ENCODE measurements at regions not wholly inside any gene's neighbourhood (a gene's known extent, or its start where the extent isn't known, plus 50 kb on each side); places are given as distances from the start of the nearest gene placed in this dataset.
"Not testable (repeated sequence)": the region's sequence is repeated elsewhere in the genome, so short reads cannot be mapped to it uniquely, and the experiment has no call there.

GRCh38 chr4:164319688-164320087, 434.2 kb upstream of the SMIM31 start:
- DNase-seq (ENCODE audit: low spot score) = no peak

- no peak for DNase-seq (ENCODE audit: low spot score)
Observed at GRCh38 chr4:164320847-164321246, 433.1 kb upstream of the SMIM31 start.

- no peak for DNase-seq (ENCODE audit: low spot score)
Observed at GRCh38 chr4:164326056-164326455, 427.9 kb upstream of the SMIM31 start.

- no peak for DNase-seq (ENCODE audit: low spot score)
Observed at GRCh38 chr4:164337219-164337944, 416.5 kb upstream of the SMIM31 start.

- DNase-seq (ENCODE audit: low spot score) = no peak
Observed at GRCh38 chr4:164343472-164343976, 410.4 kb upstream of the SMIM31 start.

GRCh38 chr4:164345756-164346155, 408.2 kb upstream of the SMIM31 start:
- no peak for DNase-seq (ENCODE audit: low spot score)

- DNase-seq (ENCODE audit: low spot score) = no peak
Observed at GRCh38 chr4:164350061-164350460, 403.9 kb upstream of the SMIM31 start.

GRCh38 chr4:164350716-164351115, 403.2 kb upstream of the SMIM31 start:
- not testable (repeated sequence) for DNase-seq (ENCODE audit: low spot score)

- no peak for DNase-seq (ENCODE audit: low spot score)
Observed at GRCh38 chr4:164357957-164358356, 396.0 kb upstream of the SMIM31 start.

- no peak for DNase-seq (ENCODE audit: low spot score)
Observed at GRCh38 chr4:164358400-164358799, 395.5 kb upstream of the SMIM31 start.

- DNase-seq (ENCODE audit: low spot score) = no peak
Observed at GRCh38 chr4:164359881-164360280, 394.1 kb upstream of the SMIM31 start.

GRCh38 chr4:164368894-164369293, 385.0 kb upstream of the SMIM31 start:
- DNase-seq (ENCODE audit: low spot score) = no peak

GRCh38 chr4:164373021-164373420, 380.9 kb upstream of the SMIM31 start:
- no peak for DNase-seq (ENCODE audit: low spot score)

GRCh38 chr4:164377277-164377676, 376.7 kb upstream of the SMIM31 start:
- no peak for DNase-seq (ENCODE audit: low spot score)

- no peak for DNase-seq (ENCODE audit: low spot score)
Observed at GRCh38 chr4:164378361-164378760, 375.6 kb upstream of the SMIM31 start.

- no peak for DNase-seq (ENCODE audit: low spot score)
Observed at GRCh38 chr4:164379694-164380093, 374.2 kb upstream of the SMIM31 start.

- DNase-seq (ENCODE audit: low spot score) = no peak
Observed at GRCh38 chr4:164381859-164382258, 372.1 kb upstream of the SMIM31 start.

- no peak for DNase-seq (ENCODE audit: low spot score)
Observed at GRCh38 chr4:164383058-164383357, 370.9 kb upstream of the SMIM31 start.

GRCh38 chr4:164383358-164384220, 370.3 kb upstream of the SMIM31 start:
- no peak for DNase-seq (ENCODE audit: low spot score)

- no peak for DNase-seq (ENCODE audit: low spot score)
Observed at GRCh38 chr4:164384416-164384815, 369.5 kb upstream of the SMIM31 start.

GRCh38 chr4:164396439-164396838, 357.5 kb upstream of the SMIM31 start:
- DNase-seq (ENCODE audit: low spot score) = no peak

- DNase-seq (ENCODE audit: low spot score) = no peak
Observed at GRCh38 chr4:164402554-164402953, 351.4 kb upstream of the SMIM31 start.

- DNase-seq (ENCODE audit: low spot score) = no peak
Observed at GRCh38 chr4:164405774-164406173, 348.2 kb upstream of the SMIM31 start.
